ENCODE measurements at regions not wholly inside any gene's neighbourhood (a gene's known extent, or its start where the extent isn't known, plus 50 kb on each side); places are given as distances from the start of the nearest gene placed in this dataset.

DNA sequence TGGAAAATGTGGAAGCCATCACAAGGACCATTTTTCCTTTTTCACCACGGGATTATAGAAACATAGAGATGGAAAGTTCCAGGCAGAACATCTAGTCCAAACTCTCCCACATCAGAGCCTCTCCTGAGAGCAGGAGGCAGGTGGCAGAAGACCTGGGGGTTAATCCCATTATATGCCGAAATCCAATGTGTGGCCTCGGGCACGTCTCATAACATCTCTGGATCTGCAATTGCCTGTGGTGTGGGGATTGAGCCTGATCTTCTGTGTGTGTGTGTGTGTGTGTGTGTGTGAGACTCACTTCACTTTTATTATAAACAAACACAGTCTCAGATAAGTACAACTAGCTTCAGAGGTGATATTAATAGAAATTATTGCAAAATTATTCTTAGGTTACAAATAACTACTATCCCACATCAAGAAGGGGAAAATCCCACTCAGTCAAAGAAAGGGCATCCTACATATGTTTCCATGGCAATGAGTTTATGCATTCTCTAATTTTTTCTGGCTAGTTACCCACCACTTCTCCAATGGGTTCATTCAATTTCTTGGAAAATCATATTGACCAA, 199.1 kb downstream of the FOXL1 start:
- DNase-seq: no peak

DNA sequence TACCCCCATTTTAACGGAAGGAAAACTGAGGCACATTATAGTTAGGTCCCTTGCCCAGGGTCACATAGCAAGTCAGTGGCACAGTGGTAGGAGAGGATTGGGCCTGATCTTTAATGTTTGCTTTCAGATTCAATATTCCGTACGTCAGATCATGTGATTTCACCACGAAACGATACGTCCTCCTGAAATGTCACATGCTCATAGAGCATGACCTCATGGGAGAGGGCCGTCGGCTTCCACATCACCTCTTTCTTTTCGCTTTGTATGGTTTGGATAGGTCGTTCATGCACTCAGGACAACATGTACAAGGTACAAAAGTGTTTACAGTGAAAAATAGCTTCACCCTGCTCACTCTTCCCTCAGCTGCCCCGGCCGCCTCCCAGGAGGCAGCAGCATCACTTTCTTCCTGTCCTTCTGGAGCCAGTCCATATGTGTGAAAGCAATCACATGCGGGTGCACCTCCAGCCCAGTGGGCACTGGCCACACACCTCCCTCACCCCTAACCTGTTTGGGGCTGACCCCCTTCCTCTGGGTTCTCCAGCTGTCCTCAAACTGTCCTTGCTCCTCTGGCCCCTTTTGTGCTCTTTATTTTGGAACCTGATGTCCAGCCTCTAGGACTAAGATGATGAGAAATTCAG, 199.9 kb downstream of the FOXL1 start:
- no peak for DNase-seq

DNA sequence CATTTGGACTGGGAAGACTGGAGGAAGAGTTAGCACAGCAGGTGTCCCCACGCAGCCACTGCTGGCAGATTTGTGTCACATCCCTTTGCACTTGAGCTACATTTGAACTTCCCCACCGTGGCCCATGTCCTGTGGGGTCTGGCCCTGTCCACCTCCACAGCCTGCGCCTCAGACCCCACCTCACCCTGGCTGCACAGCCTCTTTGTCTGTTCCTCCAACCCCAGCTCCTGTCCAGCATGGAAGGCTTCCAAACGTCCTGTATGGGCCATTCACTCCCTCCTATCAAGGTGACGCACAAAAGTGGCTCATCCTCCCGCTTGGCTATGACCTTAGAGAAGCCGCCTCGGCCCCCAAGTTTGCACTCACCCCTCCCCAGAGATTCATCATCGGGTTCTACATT, 200.6 kb downstream of the FOXL1 start:
- DNase-seq: no peak

DNA sequence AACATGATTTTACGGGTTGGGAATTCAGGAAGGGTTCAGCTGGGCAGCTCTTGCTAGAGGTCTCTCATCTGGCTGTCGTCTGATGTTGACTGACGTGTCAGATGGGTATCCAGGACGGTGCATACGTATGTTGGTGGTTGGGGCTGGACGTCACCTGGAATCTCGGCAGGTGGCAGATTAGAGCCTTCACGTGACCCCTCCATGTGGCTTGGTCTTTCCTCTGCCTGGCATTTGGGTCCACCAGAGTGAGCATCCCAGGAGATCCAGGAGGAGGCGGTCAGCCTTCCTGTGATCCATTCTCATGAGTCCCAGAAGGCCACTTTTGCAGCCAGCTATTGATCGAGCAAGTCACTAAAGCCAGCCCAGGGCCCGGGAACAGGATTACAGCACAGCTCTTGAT, 202.7 kb downstream of the FOXL1 start:
- no peak for DNase-seq

DNA sequence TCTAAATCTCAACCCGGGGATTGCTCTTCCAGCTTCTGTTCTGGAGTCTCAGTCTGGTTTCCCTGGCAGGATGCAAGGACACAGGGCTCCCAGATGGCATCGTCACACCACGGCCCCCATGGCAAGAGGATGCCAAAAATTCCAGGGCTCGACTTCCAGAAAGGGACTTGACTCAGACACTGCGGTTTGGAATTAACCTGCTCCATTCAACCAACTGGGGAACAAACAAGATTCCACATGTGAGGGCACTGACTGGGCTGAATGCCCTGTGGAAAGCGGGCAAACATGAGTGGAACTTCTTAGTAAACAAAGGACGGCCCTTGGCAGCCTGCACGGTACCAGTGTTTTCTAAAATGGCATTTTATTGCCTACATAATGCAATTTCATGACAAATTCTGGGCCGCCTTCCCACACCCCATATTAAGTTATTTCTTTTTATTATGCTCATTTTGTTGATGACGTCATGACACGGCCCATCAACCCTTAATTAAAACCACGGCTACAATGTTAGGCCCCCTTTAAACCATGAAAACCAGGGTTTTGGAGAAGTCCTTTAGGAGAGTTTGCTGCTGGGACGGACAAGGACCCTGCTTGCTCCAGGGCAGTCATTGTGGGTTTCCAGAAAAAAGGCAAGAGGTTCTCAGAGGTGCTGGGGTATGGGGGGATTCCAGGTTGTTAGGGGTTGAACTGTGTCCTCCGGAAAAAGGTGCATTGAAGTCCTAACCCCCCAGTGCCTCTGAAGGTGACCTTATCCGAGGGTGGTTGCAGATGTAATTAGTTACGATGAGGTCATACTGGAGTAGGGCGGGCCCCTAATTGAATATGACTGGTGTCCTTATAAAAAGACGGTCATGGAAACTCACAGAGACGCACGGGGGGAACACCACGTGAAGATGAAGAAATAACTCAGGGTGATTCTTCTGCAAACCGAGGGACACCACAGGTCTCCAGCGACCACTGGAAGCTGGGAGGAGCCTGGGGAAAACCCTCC, 205.6 kb downstream of the FOXL1 start:
- no peak for DNase-seq

DNA sequence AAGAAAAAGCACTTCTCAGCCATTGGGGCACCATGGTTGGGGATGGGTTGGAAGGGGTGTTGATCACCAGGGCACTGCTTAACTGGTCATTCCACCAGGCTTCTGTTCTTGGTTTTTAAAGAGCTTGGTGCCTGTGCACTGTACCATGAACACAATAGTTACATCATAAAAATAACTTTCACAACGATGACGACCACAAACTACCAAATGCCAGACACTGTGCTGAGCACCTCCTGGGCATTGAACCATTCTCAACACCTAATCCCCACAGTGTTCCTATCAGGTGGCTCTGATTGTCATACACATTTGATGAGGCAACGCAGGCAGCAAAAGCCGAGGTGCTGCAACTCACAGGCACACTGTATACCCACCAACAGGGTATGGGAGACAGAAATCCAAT, 208.0 kb downstream of the FOXL1 start:
- no peak for DNase-seq

DNA sequence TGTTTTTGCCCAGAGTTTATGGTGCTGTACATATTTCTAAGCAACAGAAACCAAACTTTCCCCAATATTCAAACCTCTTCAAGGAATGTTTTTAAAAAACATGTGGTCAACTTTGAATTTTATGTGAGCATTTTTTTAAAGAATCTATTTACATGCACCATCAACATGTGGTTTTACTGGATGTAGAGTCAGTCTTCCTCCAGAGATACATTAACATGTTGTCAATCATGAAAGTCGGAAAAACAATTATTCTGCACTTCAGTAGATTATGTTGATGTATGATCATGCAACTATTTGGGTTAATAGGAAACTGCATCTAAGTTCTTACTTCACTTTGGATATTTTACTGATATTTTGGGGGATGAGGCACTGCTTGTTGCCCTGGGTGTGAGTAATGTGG, 208.6 kb downstream of the FOXL1 start:
- DNase-seq: no peak

DNA sequence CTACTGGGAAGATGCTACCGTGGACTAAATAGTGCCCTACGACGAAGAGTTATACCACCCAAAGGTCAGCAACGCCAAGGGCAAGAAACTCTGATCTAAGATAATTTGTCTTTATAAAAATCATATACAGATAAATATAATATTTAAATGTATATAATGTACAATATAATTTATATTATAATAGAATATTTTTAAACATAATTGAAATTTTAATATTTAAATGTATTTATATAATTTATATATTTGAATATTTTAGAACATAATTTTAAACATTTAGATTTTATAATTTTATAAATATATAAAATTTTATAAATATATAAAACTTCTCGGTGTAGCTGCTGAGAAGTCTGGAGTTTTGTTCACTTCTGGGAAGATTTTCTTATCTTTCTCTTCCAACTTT, 209.2 kb downstream of the FOXL1 start:
- DNase-seq: no peak

DNA sequence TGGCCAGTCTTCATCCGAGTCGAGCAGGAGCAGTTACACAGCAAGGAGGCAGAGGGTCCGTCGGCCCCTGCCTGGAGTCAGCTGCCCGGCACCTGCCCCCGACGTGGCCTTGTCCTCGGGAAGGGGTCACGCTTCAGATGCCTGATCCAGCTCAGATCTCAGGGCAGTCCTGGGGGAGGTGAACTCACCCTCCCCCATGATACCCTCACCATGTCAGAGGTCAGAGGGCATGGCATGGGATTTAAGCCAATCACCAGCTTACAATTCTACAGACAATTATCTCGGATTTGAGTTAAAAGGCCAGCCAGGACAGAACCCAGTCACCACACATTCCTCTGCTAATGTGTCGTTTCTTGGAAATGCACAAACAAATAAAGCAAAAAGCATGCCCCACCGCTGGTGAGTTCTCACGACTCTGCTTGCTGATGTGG, 211.3 kb downstream of the FOXL1 start:
- no peak for DNase-seq

DNA sequence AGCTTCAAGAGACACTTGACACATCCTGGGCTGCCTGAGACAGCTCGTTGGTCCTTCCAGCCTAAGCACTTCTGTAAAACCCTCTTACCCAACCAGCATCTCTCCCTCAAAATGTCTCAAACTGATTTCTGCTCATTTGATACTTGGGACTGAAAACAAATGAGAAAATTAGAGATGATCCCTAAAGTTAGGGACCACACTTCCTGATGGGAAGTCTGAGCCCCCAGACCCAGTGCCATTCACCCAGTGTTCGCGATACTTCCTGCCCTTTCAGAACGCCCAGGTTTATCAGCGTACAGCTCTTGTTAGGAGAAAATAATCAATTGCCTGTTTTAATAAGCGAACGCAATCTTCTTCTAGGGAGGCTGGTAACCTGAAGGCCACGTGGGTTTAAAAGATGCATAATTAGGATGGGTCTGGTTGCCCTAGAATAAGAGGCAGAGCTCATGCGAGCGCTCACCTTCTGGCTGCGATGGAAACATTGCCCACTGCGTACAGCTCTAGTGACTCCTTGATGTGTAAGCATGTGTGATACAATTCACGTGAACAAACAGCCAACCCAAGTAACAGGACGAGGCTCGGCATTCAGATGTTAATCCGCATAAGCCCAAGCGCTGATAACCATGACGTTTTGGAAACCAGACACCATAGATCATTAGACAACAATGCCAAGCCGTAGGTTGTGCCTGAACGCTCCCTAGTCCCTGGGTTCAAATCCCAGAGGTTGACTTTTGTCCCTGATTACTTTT, 213.1 kb downstream of the FOXL1 start:
- no peak for DNase-seq

DNA sequence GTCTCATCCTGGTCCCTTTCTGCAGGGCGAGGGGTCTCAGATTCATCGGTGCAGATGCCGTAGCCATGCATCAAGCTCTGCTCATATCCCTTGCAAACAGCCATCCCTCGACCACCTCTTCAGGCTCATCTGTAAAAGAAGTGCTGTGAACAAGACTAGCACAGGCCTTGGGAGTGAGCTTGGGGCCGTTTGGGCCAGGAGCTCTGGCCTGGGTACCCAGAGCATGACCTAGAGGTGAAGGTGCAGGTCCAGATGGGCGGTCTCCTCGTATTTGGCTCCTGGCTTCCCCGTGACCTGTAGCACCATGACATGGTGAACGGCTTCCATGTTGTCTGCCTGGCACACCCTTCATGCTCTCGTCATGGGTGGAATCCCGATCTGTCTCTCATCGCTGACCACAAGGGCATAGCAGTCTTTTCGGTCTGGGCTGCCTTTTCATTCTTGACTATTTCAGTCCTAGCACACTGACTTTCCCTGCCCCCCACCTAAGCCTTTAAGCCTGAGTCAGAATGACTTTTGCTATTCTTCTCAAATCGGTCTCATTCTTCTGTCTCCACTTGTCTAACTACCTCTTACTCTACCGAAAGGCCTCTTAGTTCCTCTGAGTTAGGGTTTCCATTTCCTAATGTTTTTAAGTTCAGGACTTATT, 216.0 kb downstream of the FOXL1 start:
- no peak for DNase-seq

DNA sequence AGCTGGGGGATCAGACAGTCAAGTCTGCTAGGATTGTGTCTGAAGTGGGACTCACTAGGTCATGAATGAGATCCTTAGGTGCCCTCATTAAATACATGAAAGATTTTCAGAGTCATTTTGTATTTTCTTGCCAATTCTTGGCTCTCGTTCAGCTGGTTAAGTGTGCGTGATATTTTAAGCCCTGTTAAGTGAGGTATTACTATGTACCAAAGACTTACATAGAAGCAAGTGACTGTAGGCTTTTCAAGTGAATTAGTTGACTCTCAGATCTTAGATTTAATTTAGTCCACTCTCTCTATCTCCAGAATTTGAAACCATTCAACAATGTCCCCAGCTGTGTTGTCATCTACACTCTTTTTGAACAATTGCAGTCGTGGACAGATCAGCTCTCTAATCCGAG, 219.4 kb downstream of the FOXL1 start:
- no peak for DNase-seq

DNA sequence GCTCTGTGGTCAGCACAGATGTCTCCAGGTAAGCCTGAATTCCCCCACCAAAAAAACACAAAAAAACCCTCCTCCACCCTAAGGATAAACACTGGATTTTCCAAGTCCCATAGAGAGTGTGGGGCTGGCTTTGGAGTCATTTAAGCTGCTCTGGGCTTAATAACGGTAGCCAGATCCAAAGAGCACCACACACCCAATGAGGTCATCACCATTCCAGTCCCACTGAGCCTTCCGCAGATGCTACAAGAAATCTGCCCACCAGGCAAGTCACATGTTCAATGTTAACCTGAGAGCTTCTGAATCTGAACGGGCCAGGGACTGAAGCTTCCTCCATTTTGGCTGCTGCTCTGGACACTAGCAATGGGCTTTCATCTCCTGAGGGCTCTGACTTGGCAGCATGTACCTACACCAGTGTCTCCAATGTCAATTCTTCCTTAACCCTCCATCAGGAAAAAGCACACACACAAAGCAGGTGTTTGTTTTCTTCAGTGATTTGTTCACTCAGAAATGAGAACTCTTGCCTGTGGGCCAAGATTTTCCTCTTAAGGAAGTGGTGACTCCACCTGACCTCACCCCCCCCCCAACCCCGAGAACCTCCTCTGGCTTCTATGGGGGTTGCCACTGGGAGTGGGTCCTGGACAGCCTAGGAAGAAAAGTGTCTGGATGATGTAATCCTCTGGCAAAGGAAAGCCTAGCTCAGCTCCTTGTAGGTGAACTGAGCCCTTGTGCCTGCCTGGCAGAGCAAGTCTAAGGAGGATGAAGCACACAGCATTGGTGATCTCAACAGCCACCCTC, 220.1 kb downstream of the FOXL1 start:
- DNase-seq: no peak

DNA sequence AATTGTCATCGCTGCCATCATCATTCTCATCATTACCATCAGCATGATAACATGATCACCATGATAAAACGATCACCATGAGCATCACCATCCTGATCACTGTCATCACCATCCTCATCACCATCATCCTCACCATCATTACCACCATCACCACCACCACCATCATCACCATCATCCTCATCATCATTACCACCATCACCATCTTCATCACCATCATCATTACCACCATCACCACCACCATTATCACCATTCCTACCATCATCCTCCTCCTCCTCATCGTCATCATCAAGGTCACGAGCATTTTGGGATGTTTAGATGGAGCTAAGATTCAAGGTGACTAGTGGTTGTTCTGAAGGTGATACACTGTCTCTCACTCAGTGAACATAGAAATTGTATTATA, 221.0 kb downstream of the FOXL1 start:
- DNase-seq: no peak

DNA sequence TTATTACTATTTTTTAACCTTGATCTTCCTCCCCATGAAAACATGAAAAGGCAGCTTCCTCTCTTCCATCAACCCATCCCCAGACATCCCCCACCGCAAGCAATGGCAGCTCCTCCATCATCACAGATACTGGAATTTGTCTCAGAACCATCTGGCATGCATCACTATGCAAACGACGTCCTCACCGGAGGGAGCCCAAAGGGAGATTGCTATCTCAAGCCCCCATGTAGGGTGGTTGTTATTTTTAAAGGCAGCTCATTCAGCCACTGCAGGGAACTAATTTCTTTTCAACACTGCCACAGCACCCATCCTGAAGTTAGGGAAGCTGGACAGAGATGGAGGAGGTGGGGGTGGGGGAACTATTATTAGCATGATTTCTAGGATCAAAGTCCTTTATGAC, 222.5 kb downstream of the FOXL1 start:
- no peak for DNase-seq

DNA sequence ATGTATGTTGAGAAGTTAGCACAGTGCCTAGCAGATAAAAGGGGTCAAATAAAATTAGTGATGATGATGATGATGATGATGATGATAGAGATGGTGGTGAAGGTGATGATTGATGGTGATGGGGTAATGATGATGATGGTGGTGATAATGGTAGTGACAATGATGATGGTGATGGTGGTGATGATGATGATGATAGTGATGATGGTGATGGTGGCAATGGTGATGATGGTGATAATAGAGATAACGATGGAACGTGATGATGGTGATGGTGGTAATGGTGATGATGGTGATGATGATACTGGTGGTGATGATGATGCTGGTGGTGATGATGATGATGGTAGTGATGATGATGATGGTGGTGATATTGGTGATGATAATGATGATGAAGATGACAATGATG, 223.7 kb downstream of the FOXL1 start:
- no peak for DNase-seq

DNA sequence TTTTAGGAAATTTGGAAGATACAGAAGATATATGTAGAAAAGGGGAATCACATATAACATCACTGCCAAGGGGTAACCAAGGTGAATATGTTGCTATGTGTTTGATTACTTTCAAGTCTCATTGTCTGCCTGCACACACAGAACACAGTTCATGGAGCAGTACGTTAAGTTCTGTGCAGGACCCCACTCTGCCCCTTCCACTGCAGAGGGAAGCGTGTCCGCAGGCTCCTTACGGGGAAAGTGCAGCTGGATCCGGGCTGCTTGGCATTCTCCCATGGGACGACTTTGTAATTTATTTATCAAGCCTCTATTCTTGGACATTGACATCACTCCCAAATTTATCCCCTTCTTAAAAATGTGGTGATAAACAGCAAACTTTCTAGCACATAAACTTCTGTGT, 226.8 kb downstream of the FOXL1 start:
- no peak for DNase-seq

DNA sequence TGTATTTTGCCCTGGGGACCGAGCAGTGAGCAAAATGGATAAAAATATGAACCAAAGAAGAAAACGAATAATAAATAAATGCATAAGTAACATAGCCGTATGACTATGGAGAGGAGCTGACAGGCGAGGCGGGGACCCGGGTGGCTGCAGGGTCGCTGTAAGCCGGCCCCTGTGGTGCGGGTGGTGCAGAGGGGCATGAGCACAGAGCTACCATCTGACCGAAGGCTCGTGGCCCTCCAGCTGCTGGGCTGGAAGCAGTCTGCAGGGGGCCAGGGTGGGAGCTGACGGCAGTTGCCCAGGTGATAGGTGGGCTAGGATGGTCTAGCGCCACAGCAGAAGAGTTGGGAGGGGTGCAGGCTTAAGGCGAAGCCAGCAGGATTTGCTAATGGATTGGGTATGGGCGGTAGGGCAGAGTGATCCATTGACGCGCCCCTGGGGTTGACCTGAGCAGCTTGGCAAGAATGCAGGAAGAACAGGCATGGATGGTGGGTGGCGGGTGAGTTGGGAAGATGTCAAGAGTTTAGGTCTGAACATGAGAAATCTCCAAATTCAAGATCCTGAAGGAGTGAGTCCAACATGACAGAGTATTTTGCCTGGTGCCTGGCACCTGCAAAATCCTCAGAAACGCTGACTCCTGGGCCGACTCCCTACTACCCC, 228.0 kb downstream of the FOXL1 start:
- no peak for DNase-seq

DNA sequence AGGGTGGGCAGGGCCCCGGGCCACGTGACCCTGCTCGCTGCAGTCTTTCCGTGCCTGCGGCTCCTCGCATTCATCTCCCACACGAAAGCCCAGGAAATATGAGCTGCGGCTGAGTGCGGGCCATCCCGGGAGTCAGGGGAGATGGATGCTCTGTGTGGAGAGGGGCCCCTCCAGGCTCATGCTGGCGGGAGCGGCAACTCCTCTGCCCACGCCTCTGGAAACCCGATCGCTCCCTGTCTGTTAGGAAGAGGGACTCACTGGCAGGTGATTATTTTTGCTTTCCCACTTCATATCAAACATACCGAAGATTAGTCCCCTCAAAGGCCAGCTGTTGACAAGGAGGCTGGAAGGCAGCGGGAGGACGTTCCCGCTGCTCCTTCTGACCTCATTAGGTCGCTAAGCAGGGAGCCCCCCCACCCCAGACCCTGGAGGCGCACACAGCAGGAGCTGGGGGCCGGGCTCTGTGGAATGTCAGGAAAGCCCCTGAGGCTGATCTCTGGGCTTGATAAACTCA, 228.5 kb downstream of the FOXL1 start:
- no peak for DNase-seq

DNA sequence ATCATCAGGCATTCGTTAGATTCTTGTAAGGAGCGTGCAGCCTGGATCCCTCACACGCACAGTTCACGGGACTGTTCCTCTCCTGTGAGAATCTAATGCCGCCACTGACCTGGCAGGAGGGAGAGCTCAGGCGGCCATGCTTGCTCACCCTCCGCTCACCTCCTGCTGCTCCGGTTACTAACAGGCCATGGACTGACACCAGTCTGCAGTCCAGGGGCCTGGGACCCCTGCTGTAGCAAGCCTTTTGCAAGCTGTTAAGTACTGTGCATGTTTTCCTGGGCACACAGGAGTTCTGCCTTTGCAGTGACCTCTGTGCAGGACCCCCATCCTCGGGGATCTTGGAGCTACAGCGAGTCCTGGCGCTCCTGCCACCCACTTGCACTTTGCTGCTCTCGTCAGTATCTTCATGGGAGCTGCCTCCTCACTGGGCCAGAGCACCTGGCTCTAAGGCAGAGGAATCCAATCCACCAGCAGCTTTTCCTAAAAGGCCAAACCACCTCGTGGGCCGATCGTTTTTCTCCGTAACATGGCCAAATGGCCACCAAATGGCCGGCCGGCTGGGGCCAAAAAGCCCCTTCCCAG, 230.6 kb downstream of the FOXL1 start:
- DNase-seq: no peak

DNA sequence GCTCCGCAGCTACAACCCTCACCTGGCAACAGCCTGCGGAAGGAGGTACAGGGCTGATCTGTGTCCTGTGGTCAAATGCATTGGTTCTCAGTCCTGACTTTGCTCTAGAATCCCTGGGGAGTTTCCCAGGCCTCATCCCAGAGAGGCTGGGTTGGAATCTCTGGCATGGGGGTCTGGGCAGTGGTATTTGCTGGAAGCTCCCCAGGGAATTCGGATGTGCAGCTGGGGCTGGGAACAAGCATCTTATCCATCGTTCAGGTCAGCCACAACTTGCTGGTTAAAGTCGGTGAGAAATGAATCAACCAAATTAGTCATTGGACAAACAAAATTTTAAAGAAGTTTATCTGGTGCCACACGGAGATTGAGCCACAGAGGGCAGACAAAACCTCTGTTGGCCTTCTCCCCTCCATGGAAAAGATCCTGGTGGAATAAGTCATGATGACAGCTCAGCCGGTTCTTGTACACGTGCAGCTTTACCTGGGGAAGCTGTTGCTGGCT, 231.2 kb downstream of the FOXL1 start:
- DNase-seq: no peak
